Activated CD4-positive, alpha-beta T cell treated with anti-CD3 and anti-CD28 coated beads, Interleukin-2, amount 50 U/mL, for 48 hours (primary cell): ENCODE measurements at regions not wholly inside any gene's neighbourhood (a gene's known extent, or its start where the extent isn't known, plus 50 kb on each side); places are given as distances from the start of the nearest gene placed in this dataset.

ENCODE experiments used
- DNase-seq, 2 experiments: peaks; one replicate each; pipeline ENCODE4 v3.0.0-alpha.2; 2020

DNA sequence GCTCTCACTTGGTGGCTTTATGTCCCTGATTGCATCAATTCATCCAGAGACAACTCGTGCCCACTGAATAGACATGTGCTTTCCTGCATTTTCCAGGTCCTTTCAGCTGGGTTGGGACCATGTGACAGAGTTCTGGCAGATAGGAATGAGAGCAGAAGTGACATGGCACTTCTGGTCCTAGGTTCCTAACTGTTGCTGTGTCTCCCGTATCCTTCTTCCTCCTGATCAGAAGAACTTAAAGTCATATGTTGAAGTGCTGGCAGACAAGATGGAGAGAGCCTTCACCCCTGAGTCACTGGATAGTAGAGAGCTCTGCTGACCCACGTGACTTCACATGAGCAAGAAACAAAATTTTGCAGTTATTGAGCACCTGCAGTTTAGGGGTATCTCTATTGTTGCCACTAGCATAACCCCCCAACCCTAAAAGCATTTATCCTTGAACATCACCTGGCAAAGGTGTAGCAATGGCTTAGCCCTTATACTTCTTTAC lies 80.0 kb downstream of the NREP start:
- no peak for DNase-seq

DNA sequence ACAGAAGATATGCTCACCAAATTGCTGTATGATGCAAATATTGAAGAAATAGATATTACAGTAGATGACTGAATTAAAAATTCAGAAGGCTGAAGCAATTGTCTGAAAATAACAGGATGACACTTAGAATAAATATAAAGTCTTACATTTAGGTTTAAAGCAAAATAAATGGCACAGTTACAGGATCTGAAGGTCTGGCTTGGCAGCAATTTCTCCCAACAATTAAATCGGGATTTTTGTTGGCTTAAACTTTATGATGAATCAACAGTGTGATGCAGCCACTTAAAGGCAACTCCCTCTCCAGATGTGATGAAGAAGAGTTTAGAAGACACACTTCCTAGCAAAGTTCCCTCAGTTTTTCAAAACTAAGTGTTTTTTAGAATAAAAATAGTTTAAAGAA lies 80.5 kb downstream of the NREP start:
- DNase-seq, result no peak

DNA sequence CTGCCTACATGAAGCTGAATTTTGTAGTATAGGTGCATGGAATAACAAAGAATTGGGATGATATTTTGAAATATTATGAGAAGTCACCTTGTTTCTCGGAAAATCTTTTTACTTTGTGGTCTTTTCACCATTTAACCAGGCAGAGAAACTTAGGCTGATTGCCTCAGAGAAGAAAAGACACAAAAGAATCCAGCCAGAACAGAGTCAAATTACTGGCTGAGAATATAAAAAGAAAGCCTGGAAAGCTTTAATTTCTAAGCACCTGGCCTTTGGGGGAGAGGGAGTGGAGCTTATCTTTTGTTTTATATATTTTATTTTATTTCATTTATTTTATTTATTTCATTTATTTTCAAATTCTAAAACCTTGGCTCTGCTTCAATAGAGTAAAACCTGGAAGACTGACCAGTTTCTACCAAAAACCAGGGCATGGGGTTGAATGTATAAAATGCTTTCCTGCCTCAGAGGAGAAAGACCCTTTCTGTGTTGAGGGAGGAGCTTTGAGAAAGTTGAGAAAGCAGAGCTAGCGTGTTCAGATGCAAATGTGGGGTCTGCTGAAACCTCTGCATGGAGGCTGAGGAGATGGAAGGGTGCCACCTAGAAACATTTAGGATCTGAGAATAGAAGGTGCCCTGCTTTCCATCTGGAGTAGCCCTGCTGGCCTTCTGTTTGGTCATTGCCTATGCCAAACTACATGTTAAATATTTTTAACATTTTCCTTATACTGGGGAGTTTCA lies 81.6 kb downstream of the NREP start:
- no peak for DNase-seq

DNA sequence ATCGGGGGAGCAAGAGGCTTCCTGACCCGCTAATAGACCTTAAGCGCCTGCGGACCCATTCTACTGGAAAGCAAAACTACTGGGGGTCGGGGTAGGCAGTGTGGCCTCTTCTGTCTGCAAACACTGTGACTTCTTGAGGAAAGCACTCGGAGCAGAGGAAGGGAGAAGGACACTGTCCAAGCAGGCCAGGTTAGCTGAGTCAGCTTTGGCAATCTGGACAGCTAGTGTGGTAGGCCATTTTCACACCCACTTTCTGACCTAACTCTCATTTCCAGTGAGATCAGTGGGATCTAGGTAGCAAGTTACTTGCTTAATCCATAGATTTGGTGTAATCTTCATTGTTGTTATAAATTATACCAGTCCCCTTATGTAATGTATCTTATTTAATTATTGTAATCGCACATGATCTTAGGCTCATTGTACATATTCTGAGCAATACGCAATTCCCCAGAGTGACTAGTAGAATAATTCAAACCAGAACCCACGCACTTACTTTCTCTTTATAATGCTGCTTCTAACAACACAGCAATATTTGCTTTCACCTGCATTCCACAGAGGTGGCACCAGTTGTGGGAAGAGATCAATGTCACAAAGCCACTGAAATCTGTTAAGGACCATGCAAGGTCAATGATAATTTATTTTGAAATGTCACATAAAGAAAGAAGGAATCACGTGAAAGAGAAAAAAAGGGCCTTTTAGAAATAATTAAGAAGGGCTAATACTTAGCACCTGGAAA lies 82.9 kb downstream of the NREP start:
- DNase-seq, result no peak

DNA sequence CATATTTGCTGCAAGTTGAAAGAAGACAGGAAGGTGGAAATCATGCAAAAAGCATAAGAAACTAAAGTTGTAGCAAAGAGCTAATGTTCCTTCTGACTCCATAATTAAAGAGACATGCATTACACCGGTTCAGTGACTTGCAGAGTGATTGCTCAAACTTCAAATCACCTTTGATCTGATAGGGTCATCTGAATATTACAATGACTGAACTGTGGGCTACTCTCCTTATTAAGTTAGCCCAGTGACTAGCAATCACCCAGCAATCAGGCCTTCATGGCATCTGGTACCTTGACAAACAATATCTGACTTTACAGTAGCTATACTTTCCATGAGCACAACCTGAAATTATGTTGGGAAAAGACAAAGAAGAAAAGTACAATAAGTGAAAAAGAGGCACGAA lies 84.9 kb downstream of the NREP start:
- no peak for DNase-seq

- DNase-seq, result no peak
Measured at GRCh38 chr5:111670826-111671492, 86.0 kb downstream of the NREP start.

- DNase-seq, result no peak
Measured at GRCh38 chr5:111668477-111669414, 88.2 kb downstream of the NREP start.

DNA sequence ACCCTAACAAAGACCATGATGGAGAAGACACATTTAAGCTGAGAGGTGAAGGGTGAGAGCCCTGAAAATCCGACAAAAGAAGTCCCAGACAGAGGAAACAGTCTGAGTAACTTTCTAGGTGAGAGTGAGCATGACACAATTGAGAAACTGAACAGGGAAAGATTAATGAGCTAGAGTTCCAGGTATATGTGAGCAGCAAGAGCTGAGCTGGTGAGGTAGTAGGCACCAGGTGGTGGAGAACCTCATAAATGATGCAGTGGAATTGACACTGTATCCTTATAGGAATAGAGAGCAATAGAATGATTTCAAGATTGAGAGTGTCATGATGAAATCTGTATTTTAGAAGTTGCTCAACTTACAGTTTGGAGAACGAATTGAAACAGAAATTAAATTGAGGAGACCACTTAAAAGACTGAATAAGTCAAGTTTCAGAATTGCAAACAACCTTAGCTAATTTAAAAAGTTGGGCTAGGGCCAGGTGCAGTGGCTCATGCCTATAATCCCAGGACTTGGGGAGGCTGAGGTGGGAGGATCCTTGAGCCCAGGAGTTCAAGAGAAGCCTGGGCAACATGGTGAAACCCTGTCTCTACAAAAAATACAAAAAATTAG lies 89.8 kb downstream of the NREP start:
- no peak for DNase-seq

- no peak for DNase-seq
Measured at GRCh38 chr5:111656580-111656979, 100.4 kb downstream of the NREP start.

- no peak for DNase-seq
Measured at GRCh38 chr5:111655169-111655924, 101.6 kb downstream of the NREP start.

DNA sequence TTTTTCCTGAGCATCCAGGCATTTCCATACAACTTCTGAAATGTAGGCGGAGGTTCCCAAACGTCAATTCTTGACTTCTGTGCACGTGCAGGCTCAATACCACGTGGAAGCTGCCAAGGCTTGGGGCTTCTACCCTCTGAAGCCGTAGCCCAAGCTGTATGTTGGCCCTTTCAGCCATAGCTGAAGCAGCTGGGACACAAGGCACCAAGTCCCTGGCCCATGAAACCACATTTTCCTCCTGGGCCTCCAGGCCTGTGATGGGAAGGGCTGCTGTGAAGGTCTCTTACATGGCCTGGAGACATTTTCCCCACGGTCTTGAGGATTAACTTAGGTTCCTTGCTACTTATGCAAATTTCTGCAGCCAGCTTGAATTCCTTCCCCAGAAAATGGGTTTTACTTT lies 103.6 kb downstream of the NREP start:
- no peak for DNase-seq

- no peak for DNase-seq
Measured at GRCh38 chr5:111649516-111649915, 107.5 kb downstream of the NREP start.

DNA sequence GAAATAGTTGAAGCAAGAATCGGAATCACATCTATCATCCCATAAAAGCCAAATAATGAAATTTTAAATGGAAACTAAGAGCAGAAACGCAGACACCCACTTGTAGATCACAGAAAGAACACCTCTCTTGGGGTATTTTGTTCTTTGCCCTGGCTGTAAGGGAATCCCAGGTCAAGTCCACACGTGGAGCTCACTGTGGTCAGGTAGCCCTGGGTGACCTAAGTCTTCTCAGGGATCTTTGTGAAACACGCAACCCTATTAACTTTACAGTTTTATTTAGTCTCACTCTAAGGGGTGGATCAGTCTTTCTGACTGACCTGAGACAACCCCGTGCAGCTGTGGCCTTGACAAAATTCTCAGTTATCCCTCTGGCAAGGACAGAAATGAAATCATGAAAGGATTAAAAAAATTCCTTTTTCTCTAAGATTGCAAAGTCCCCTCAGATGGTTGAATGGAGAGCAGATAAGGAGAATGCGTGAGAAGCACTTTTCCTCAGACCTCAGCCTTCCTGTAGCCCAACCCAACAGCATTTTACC lies 111.6 kb downstream of the NREP start:
- no peak for DNase-seq

GRCh38 chr5:111643499-111643898 lies 113.5 kb downstream of the NREP start:
- DNase-seq, result no peak

GRCh38 chr5:111641533-111642233 lies 115.3 kb downstream of the NREP start:
- DNase-seq, result no peak

DNA sequence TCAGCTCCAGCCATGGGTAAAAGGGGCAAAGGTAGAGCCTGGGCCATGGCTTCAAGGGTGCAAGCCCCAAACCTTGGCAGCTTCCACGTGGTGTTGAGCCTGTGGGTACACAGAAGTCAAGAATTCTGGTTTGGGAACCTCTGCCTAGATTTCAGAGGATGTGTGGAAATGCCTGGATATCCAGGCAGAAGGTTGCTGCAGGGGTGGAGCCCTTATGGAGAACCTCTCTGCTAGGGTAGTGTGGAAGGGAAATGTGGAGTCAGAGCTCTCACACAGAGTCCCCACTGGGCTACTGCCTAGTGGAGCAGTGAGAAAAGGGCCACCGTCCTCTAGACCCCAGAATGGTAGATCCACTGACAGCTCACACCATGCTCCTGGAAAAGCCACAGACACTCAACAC lies 117.1 kb downstream of the NREP start:
- no peak for DNase-seq

- no peak for DNase-seq
Measured at GRCh38 chr5:111636736-111637135, 120.3 kb downstream of the NREP start.

GRCh38 chr5:111635916-111636570 lies 121.0 kb downstream of the NREP start:
- DNase-seq, result no peak

- DNase-seq, result no peak
Measured at GRCh38 chr5:111635151-111635902, 121.7 kb downstream of the NREP start.
